Gastrocnemius medialis (tissue), 4 donors: ENCODE measurements at regions not wholly inside any gene's neighbourhood (a gene's known extent, or its start where the extent isn't known, plus 50 kb on each side); places are given as distances from the start of the nearest gene placed in this dataset.

Experiments used
- CTCF ChIP-seq, 5 experiments: fragments of 450-650 bp in 3 of 5; fragments of 200-600 bp in 2 of 5; sonication (generic) in 2 of 5; IDR thresholded peaks in 4 of 5; conservative IDR thresholded peaks in 1 of 5; 1 replicate in 4 of 5; 2 replicates in 1 of 5; pipeline ENCODE4 v1.5.1; 2016 to 2019; ENCODE audit warnings: antibody characterized with exemption in 5 of 5, mild to moderate bottlenecking in 3 of 5, moderate library complexity in 3 of 5
- POLR2A ChIP-seq, 2 donors: fragments of 450-650 bp; IDR thresholded peaks; one replicate each; pipeline ENCODE4 v1.6.1; 2017; ENCODE audit warnings: antibody characterized with exemption in 2 of 2, mild to moderate bottlenecking in 2 of 2, moderate library complexity in 2 of 2

- TF ChIP-seq POLR2A (IDR thresholded peaks at IDR 0.05) = no peak
- TF ChIP-seq CTCF (IDR thresholded peaks at IDR 0.05 in 4 of 5, conservative IDR thresholded peaks at IDR 0.05 in 1 of 5) = no peak
These were observed 454.0 kb upstream of the SORCS1 start for GRCh38 chr10:107618504-107618994.
